B cell (primary cell): ENCODE measurements at regions not wholly inside any gene's neighbourhood (a gene's known extent, or its start where the extent isn't known, plus 50 kb on each side); places are given as distances from the start of the nearest gene placed in this dataset.

Source experiments
- ATAC-seq: fragments of 200-7000 bp; cut with Tn5 transposase; one replicate; pipeline ENCODE4 v1.10.0; 2021; ENCODE audit warnings: low read depth, mild to moderate bottlenecking, moderate number of reproducible peaks, moderate library complexity
- CTCF ChIA-PET: fragments of 350-600 bp; sonication (Branson Sonifier 250); formaldehyde crosslinking; loops from one replicate; lab custom pipeline; 2021; ENCODE audit warnings: antibody characterized with exemption, inconsistent platforms; lab: Charles Lee
- POLR2A ChIA-PET: fragments of 350-600 bp; sonication (Branson Sonifier 250); formaldehyde crosslinking; loops from one replicate; lab custom pipeline; 2021; ENCODE audit warnings: antibody characterized with exemption; lab: Charles Lee
- DNase-seq: peaks from one replicate; pipeline ENCODE4 v3.0.0; 2013
- H2AFZ ChIP-seq: 2 replicates; pipeline ENCODE4 v1.6.1; 2012; ENCODE audit warnings: mild to moderate bottlenecking, low read depth, low read length; ENCODE audit not compliant: insufficient read depth, poor library complexity, severe bottlenecking
- H3K27ac ChIP-seq, 2 donors: 1 replicate in 1 of 2; 2 replicates in 1 of 2; pipeline ENCODE4 v1.5.1; 2012 to 2013; ENCODE audit warnings: low read length in 2 of 2, mild to moderate bottlenecking in 2 of 2, moderate library complexity in 1 of 2
- H3K27me3 ChIP-seq, 4 experiments: fragments of 200-600 bp in 1 of 4; sonication (generic) in 1 of 4; replicated peaks in 1 of 4; 1 replicate in 2 of 4; 2 replicates in 2 of 4; pipeline versions ENCODE4 v1.6.1 to v1.7.0; 2013 to 2016; ENCODE audit warnings: low read length in 3 of 4, mild to moderate bottlenecking in 2 of 4, mixed read lengths in 1 of 4, moderate library complexity in 1 of 4; ENCODE audit not compliant: insufficient read depth in 4 of 4, control insufficient read depth in 3 of 4; ENCODE audit errors: control extremely low read depth in 1 of 4
- H3K36me3 ChIP-seq, 2 experiments: replicated peaks in 1 of 2; 1 replicate in 1 of 2; 2 replicates in 1 of 2; pipeline versions ENCODE4 v1.6.1 to v1.7.1; 2013; ENCODE audit warnings: low read length in 1 of 2; ENCODE audit not compliant: insufficient read depth in 2 of 2, control insufficient read depth in 1 of 2; ENCODE audit errors: control extremely low read depth in 1 of 2, extremely low read depth in 1 of 2
- H3K4me1 ChIP-seq, 2 donors: fragments of 200-600 bp in 1 of 2; sonication (generic) in 1 of 2; 1 replicate in 1 of 2; 2 replicates in 1 of 2; pipeline versions ENCODE4 v1.5.1 to v1.6.1; 2013 to 2017; ENCODE audit warnings: low read length in 2 of 2; ENCODE audit not compliant: control insufficient read depth in 2 of 2, insufficient read depth in 2 of 2
- H3K4me2 ChIP-seq: replicated peaks from 2 replicates; pipeline ENCODE3; 2012; ENCODE audit warnings: mild to moderate bottlenecking, low read depth, low read length; ENCODE audit not compliant: poor library complexity, severe bottlenecking
- H3K4me3 ChIP-seq, 5 experiments: fragments of 200-600 bp in 1 of 5; sonication (generic) in 1 of 5; 1 replicate in 3 of 5; 2 replicates in 2 of 5; pipeline versions ENCODE4 v1.5.1 to v1.7.0; 2011 to 2016; ENCODE audit warnings: low read length in 4 of 5, mild to moderate bottlenecking in 4 of 5, low read depth in 2 of 5, control low read depth in 1 of 5, moderate library complexity in 1 of 5; ENCODE audit not compliant: insufficient read depth in 1 of 5; ENCODE audit errors: control extremely low read depth in 1 of 5, extremely low read depth in 1 of 5
- H3K79me2 ChIP-seq: fragments of 200-600 bp; sonication (generic); one replicate; pipeline ENCODE4 v1.6.0; 2016; ENCODE audit warnings: low read length; ENCODE audit not compliant: control insufficient read depth, insufficient read depth
- H3K9ac ChIP-seq: fragments of 200-600 bp; sonication (generic); 2 replicates; pipeline ENCODE4 v1.6.1; 2017; ENCODE audit warnings: mild to moderate bottlenecking, low read length, moderate library complexity
- H3K9me3 ChIP-seq, 3 donors: one replicate each; pipeline versions ENCODE4 v1.6.1 to v1.7.1; 2013; ENCODE audit warnings: low read length in 2 of 3; ENCODE audit not compliant: control insufficient read depth in 2 of 3, insufficient read depth in 1 of 3; ENCODE audit errors: control extremely low read depth in 1 of 3
- H4K20me1 ChIP-seq: 2 replicates; pipeline ENCODE4 v1.6.0; 2012; ENCODE audit warnings: mild to moderate bottlenecking, low read length; ENCODE audit not compliant: insufficient read depth, control insufficient read depth, poor library complexity, severe bottlenecking
- H3K27ac Mint-ChIP-seq: one replicate; pipeline ENCODE4 v1.8.0; 2021; ENCODE audit warnings: mixed read lengths
- H3K27me3 Mint-ChIP-seq: one replicate; pipeline ENCODE4 v1.8.0; 2021; ENCODE audit warnings: mixed read lengths
- H3K4me1 Mint-ChIP-seq: one replicate; pipeline ENCODE4 v1.8.0; 2021; ENCODE audit warnings: mixed read lengths
- H3K4me3 Mint-ChIP-seq: one replicate; pipeline ENCODE4 v1.8.0; 2021; ENCODE audit warnings: mixed read lengths
- H3K9me3 Mint-ChIP-seq: one replicate; pipeline ENCODE4 v1.8.0; 2022; ENCODE audit warnings: mixed read lengths; ENCODE audit not compliant: insufficient read depth
- CTCF ChIP-seq: fragments of 200-600 bp; IDR thresholded peaks from one replicate; pipeline ENCODE4 v1.8.0; 2022; ENCODE audit warnings: antibody characterized with exemption, mild to moderate bottlenecking
- EZH2 ChIP-seq: IDR thresholded peaks from 2 replicates; pipeline ENCODE4 v1.6.1; 2012; ENCODE audit warnings: borderline replicate concordance, low read depth, mild to moderate bottlenecking, moderate library complexity, low read length; ENCODE audit not compliant: insufficient read depth, poor library complexity, severe bottlenecking
- WGBS: methylation state at CpG from one replicate; pipeline ENCODE4 v1.1.5; 2013; ENCODE audit warnings: missing lambda C conversion rate; ENCODE audit not compliant: insufficient coverage; 5-methylcytosine and 5-hydroxymethylcytosine counted together
- intact Hi-C: fragments of 100-400 bp; cut with micrococcal nuclease; formaldehyde crosslinking; loops from one replicate; pipeline ENCODE4 v1.10.0; 2022

DNA sequence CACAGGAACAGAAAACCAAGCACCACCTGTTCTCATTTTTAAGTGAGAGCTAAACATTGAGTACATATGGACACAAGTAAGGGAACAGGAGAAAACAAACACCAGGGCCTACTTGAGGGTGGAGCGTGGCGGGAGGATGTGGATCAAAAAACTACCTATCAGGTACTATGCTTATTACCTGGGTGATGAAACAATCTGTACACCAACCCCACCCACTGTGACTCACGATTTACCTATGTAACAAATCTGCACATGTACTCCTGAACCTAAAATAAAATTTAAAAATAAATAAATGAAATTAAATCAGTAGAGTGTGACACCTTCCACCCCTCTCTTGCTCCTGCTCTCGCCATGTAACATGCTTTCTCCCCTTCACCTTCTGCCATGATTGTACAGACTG, 615.5 kb downstream of the RPL10L start:
- Histone ChIP-seq H3K4me1 (no peaks in the 10 kb centered on the region), H3K4me3 (no peak overlapping the region), H3K9ac (no peak overlapping the region), H3K79me2 (no peaks in the 10 kb centered on the region), H3K9me3 (peaks cover 0 to 2% (median 1%) of the 10 kb centered on the region in 3 donors), H4K20me1 (no peaks in the 10 kb centered on the region), H3K4me2 (no peak overlapping the region), H3K27ac (no peak overlapping the region), H3K27me3 (no peaks in the 10 kb centered on the region), H3K36me3 (no peaks in the 10 kb centered on the region), H2AFZ (no peak overlapping the region)
- ATAC-seq (no peak), DNase-seq (no peak)
- H3K4me3 Mint-ChIP-seq = no peak overlapping the region
- no peaks in the 10 kb centered on the region for H3K4me1 Mint-ChIP-seq
- no peak overlapping the region for H3K27ac Mint-ChIP-seq
- TF ChIP-seq EZH2 = no peak
- no peak for TF ChIP-seq CTCF
- intact Hi-C loops = no loop called here
- ChIA-PET CTCF (no interaction called here), POLR2A (no interaction called here)
- WGBS = 100% methylated on average over 1 of the region's 4 CpGs
- H3K9me3 Mint-ChIP-seq = no peaks in the 10 kb centered on the region
- no peaks in the 10 kb centered on the region for H3K27me3 Mint-ChIP-seq

GRCh38 chr14:46034305-46034704, 617.3 kb downstream of the RPL10L start:
- no peak for TF ChIP-seq EZH2
- no peak for TF ChIP-seq CTCF
- no peak overlapping the region for H3K9ac ChIP-seq

More at GRCh38 chr14:46034305-46034704, 617.3 kb downstream of the RPL10L start:
- Histone ChIP-seq H3K27me3 (no peaks in the 10 kb centered on the region), H3K36me3 (no peaks in the 10 kb centered on the region), H3K79me2 (no peaks in the 10 kb centered on the region), H3K9me3 (peaks cover 0 to 1% (median 0%) of the 10 kb centered on the region in 3 donors), H2AFZ (no peak overlapping the region), H3K4me2 (no peak overlapping the region), H3K4me1 (no peaks in the 10 kb centered on the region), H3K4me3 (no peak overlapping the region), H4K20me1 (no peaks in the 10 kb centered on the region), H3K27ac (no peak overlapping the region)
- CTCF ChIA-PET = no interaction called here
- Mint-ChIP-seq H3K4me3 (no peak overlapping the region), H3K4me1 (no peaks in the 10 kb centered on the region), H3K9me3 (peaks cover 4% of the 10 kb centered on the region), H3K27me3 (no peaks in the 10 kb centered on the region), H3K27ac (no peak overlapping the region)
- DNase-seq (no peak), ATAC-seq (no peak)
- intact Hi-C loops = no loop called here
- no CpG with 5 or more reads among the region's 3 CpGs for WGBS
- POLR2A ChIA-PET = no interaction called here
